ENCODE measurements at regions not wholly inside any gene's neighbourhood (a gene's known extent, or its start where the extent isn't known, plus 50 kb on each side); places are given as distances from the start of the nearest gene placed in this dataset.

- no peaks in the 10 kb centered on the region for H3K36me3 ChIP-seq (ENCODE audit: control insufficient read depth in 4 of 4, insufficient read depth in 4 of 4, low read length in 3 of 4)
- peaks cover 0 to under 1% (median 0%) of the 10 kb centered on the region in 5 experiments for H3K9me3 ChIP-seq (ENCODE audit: control extremely low read depth in 1 of 5, control insufficient read depth in 4 of 5, insufficient read depth in 2 of 5, low read depth in 1 of 5, low read length in 4 of 5)
- H3K27ac ChIP-seq (ENCODE audit: insufficient read depth in 1 of 2, low read depth in 1 of 2, low read length in 2 of 2, poor library complexity in 1 of 2, severe bottlenecking in 2 of 2): no peak overlapping the region
- ChIA-PET CTCF (no interaction called here), POLR2A (no interaction called here)
- H3K27me3 ChIP-seq (replicated peaks in 2 of 5; ENCODE audit: control insufficient read depth in 4 of 5, insufficient read depth in 5 of 5, low read length in 4 of 5): no peaks in the 10 kb centered on the region
- 94% methylated on average over 2 of the region's 3 CpGs for WGBS (ENCODE audit: insufficient coverage)
- no peak for DNase-seq
- H3K4me3 ChIP-seq (ENCODE audit: control insufficient read depth in 1 of 7, extremely low read depth in 1 of 7, insufficient read depth in 4 of 7, low read depth in 2 of 7, low read length in 6 of 7): no peak overlapping the region
- no peaks in the 10 kb centered on the region for H3K4me1 ChIP-seq (ENCODE audit: control extremely low read depth in 1 of 4, control insufficient read depth in 4 of 4, insufficient read depth in 4 of 4, low read length in 3 of 4)
These were observed 737.6 kb downstream of the NTRK3 start for GRCh38 chr15:87518957-87519356.

GRCh38 chr15:87508086-87508485 lies 748.5 kb downstream of the NTRK3 start:
- H3K27ac ChIP-seq (ENCODE audit: insufficient read depth in 1 of 2, low read depth in 1 of 2, low read length in 2 of 2, poor library complexity in 1 of 2, severe bottlenecking in 2 of 2): no peak overlapping the region
- ChIA-PET CTCF (no interaction called here), POLR2A (no interaction called here)
- H3K4me1 ChIP-seq (ENCODE audit: control extremely low read depth in 1 of 4, control insufficient read depth in 4 of 4, insufficient read depth in 4 of 4, low read length in 3 of 4): no peaks in the 10 kb centered on the region
- no peaks in the 10 kb centered on the region for H3K36me3 ChIP-seq (ENCODE audit: control insufficient read depth in 4 of 4, insufficient read depth in 4 of 4, low read length in 3 of 4)
- no peaks in the 10 kb centered on the region for H3K9me3 ChIP-seq (ENCODE audit: control extremely low read depth in 1 of 5, control insufficient read depth in 4 of 5, insufficient read depth in 2 of 5, low read depth in 1 of 5, low read length in 4 of 5)
- no peak overlapping the region for H3K4me3 ChIP-seq (ENCODE audit: control insufficient read depth in 1 of 7, extremely low read depth in 1 of 7, insufficient read depth in 4 of 7, low read depth in 2 of 7, low read length in 6 of 7)
- no peaks in the 10 kb centered on the region for H3K27me3 ChIP-seq (replicated peaks in 2 of 5; ENCODE audit: control insufficient read depth in 4 of 5, insufficient read depth in 5 of 5, low read length in 4 of 5)
- DNase-seq: no peak
- 100% methylated on average over 2 of the region's 2 CpGs for WGBS (ENCODE audit: insufficient coverage)

- H3K36me3 ChIP-seq (ENCODE audit: control insufficient read depth in 4 of 4, insufficient read depth in 4 of 4, low read length in 3 of 4): no peaks in the 10 kb centered on the region
- no peak overlapping the region for H3K27ac ChIP-seq (ENCODE audit: insufficient read depth in 1 of 2, low read depth in 1 of 2, low read length in 2 of 2, poor library complexity in 1 of 2, severe bottlenecking in 2 of 2)
- no peaks in the 10 kb centered on the region for H3K27me3 ChIP-seq (replicated peaks in 2 of 5; ENCODE audit: control insufficient read depth in 4 of 5, insufficient read depth in 5 of 5, low read length in 4 of 5)
- no peaks in the 10 kb centered on the region for H3K9me3 ChIP-seq (ENCODE audit: control extremely low read depth in 1 of 5, control insufficient read depth in 4 of 5, insufficient read depth in 2 of 5, low read depth in 1 of 5, low read length in 4 of 5)
- H3K4me1 ChIP-seq (ENCODE audit: control extremely low read depth in 1 of 4, control insufficient read depth in 4 of 4, insufficient read depth in 4 of 4, low read length in 3 of 4): no peaks in the 10 kb centered on the region
- CTCF ChIA-PET: no interaction called here
- DNase-seq: no peak
- POLR2A ChIA-PET: no interaction called here
- H3K4me3 ChIP-seq (ENCODE audit: control insufficient read depth in 1 of 7, extremely low read depth in 1 of 7, insufficient read depth in 4 of 7, low read depth in 2 of 7, low read length in 6 of 7): no peak overlapping the region
- 100% methylated on average over 2 of the region's 2 CpGs for WGBS (ENCODE audit: insufficient coverage)
These were observed 754.4 kb downstream of the NTRK3 start for GRCh38 chr15:87502173-87502572.

GRCh38 chr15:87500240-87500639 lies 756.3 kb downstream of the NTRK3 start:
- DNase-seq: no peak
- H3K27ac ChIP-seq (ENCODE audit: insufficient read depth in 1 of 2, low read depth in 1 of 2, low read length in 2 of 2, poor library complexity in 1 of 2, severe bottlenecking in 2 of 2): no peak overlapping the region
- POLR2A ChIA-PET: no interaction called here
- no peaks in the 10 kb centered on the region for H3K9me3 ChIP-seq (ENCODE audit: control extremely low read depth in 1 of 5, control insufficient read depth in 4 of 5, insufficient read depth in 2 of 5, low read depth in 1 of 5, low read length in 4 of 5)
- no peak overlapping the region for H3K4me3 ChIP-seq (ENCODE audit: control insufficient read depth in 1 of 7, extremely low read depth in 1 of 7, insufficient read depth in 4 of 7, low read depth in 2 of 7, low read length in 6 of 7)
- CTCF ChIA-PET: no interaction called here
- H3K27me3 ChIP-seq (replicated peaks in 2 of 5; ENCODE audit: control insufficient read depth in 4 of 5, insufficient read depth in 5 of 5, low read length in 4 of 5): no peaks in the 10 kb centered on the region
- H3K36me3 ChIP-seq (ENCODE audit: control insufficient read depth in 4 of 4, insufficient read depth in 4 of 4, low read length in 3 of 4): no peaks in the 10 kb centered on the region
- no peaks in the 10 kb centered on the region for H3K4me1 ChIP-seq (ENCODE audit: control extremely low read depth in 1 of 4, control insufficient read depth in 4 of 4, insufficient read depth in 4 of 4, low read length in 3 of 4)
- WGBS (ENCODE audit: insufficient coverage): 93% methylated on average over 7 of the region's 7 CpGs

- CTCF ChIA-PET: no interaction called here
- DNase-seq: no peak
- no peaks in the 10 kb centered on the region for H3K9me3 ChIP-seq (ENCODE audit: control extremely low read depth in 1 of 5, control insufficient read depth in 4 of 5, insufficient read depth in 2 of 5, low read depth in 1 of 5, low read length in 4 of 5)
- H3K4me1 ChIP-seq (ENCODE audit: control extremely low read depth in 1 of 4, control insufficient read depth in 4 of 4, insufficient read depth in 4 of 4, low read length in 3 of 4): no peaks in the 10 kb centered on the region
- 70% methylated on average over 2 of the region's 5 CpGs for WGBS (ENCODE audit: insufficient coverage)
- POLR2A ChIA-PET: no interaction called here
- H3K36me3 ChIP-seq (ENCODE audit: control insufficient read depth in 4 of 4, insufficient read depth in 4 of 4, low read length in 3 of 4): no peaks in the 10 kb centered on the region
- H3K4me3 ChIP-seq (ENCODE audit: control insufficient read depth in 1 of 7, extremely low read depth in 1 of 7, insufficient read depth in 4 of 7, low read depth in 2 of 7, low read length in 6 of 7): no peak overlapping the region
- no peak overlapping the region for H3K27ac ChIP-seq (ENCODE audit: insufficient read depth in 1 of 2, low read depth in 1 of 2, low read length in 2 of 2, poor library complexity in 1 of 2, severe bottlenecking in 2 of 2)
- no peaks in the 10 kb centered on the region for H3K27me3 ChIP-seq (replicated peaks in 2 of 5; ENCODE audit: control insufficient read depth in 4 of 5, insufficient read depth in 5 of 5, low read length in 4 of 5)
These were observed 758.0 kb downstream of the NTRK3 start for GRCh38 chr15:87498560-87498959.

- CTCF ChIA-PET: no interaction called here
- WGBS (ENCODE audit: insufficient coverage): 100% methylated on average over 1 of the region's 2 CpGs
These were observed 759.7 kb downstream of the NTRK3 start for GRCh38 chr15:87496795-87497194.

GRCh38 chr15:87496109-87496508 lies 760.4 kb downstream of the NTRK3 start:
- ChIA-PET CTCF (no interaction called here), POLR2A (no interaction called here)
- H3K4me3 ChIP-seq (ENCODE audit: control insufficient read depth in 1 of 7, extremely low read depth in 1 of 7, insufficient read depth in 4 of 7, low read depth in 2 of 7, low read length in 6 of 7): no peak overlapping the region
- H3K4me1 ChIP-seq (ENCODE audit: control extremely low read depth in 1 of 4, control insufficient read depth in 4 of 4, insufficient read depth in 4 of 4, low read length in 3 of 4): no peaks in the 10 kb centered on the region
- H3K27me3 ChIP-seq (replicated peaks in 2 of 5; ENCODE audit: control insufficient read depth in 4 of 5, insufficient read depth in 5 of 5, low read length in 4 of 5): no peaks in the 10 kb centered on the region
- 100% methylated on average over 1 of the region's 2 CpGs for WGBS (ENCODE audit: insufficient coverage)
- no peak overlapping the region for H3K27ac ChIP-seq (ENCODE audit: insufficient read depth in 1 of 2, low read depth in 1 of 2, low read length in 2 of 2, poor library complexity in 1 of 2, severe bottlenecking in 2 of 2)
- no peaks in the 10 kb centered on the region for H3K36me3 ChIP-seq (ENCODE audit: control insufficient read depth in 4 of 4, insufficient read depth in 4 of 4, low read length in 3 of 4)
- no peaks in the 10 kb centered on the region for H3K9me3 ChIP-seq (ENCODE audit: control extremely low read depth in 1 of 5, control insufficient read depth in 4 of 5, insufficient read depth in 2 of 5, low read depth in 1 of 5, low read length in 4 of 5)
- DNase-seq: no peak

More at GRCh38 chr15:87496795-87497194, 759.7 kb downstream of the NTRK3 start:
- Histone ChIP-seq H3K27ac (ENCODE audit: insufficient read depth in 1 of 2, low read depth in 1 of 2, low read length in 2 of 2, poor library complexity in 1 of 2, severe bottlenecking in 2 of 2) (no peak overlapping the region), H3K9me3 (ENCODE audit: control extremely low read depth in 1 of 5, control insufficient read depth in 4 of 5, insufficient read depth in 2 of 5, low read depth in 1 of 5, low read length in 4 of 5) (no peaks in the 10 kb centered on the region), H3K27me3 (replicated peaks in 2 of 5; ENCODE audit: control insufficient read depth in 4 of 5, insufficient read depth in 5 of 5, low read length in 4 of 5) (no peaks in the 10 kb centered on the region), H3K4me1 (ENCODE audit: control extremely low read depth in 1 of 4, control insufficient read depth in 4 of 4, insufficient read depth in 4 of 4, low read length in 3 of 4) (no peaks in the 10 kb centered on the region), H3K4me3 (ENCODE audit: control insufficient read depth in 1 of 7, extremely low read depth in 1 of 7, insufficient read depth in 4 of 7, low read depth in 2 of 7, low read length in 6 of 7) (no peak overlapping the region), H3K36me3 (ENCODE audit: control insufficient read depth in 4 of 4, insufficient read depth in 4 of 4, low read length in 3 of 4) (no peaks in the 10 kb centered on the region)
- DNase-seq: no peak
- POLR2A ChIA-PET: no interaction called here

GRCh38 chr15:87493803-87494202 lies 762.7 kb downstream of the NTRK3 start:
- no peaks in the 10 kb centered on the region for H3K4me1 ChIP-seq (ENCODE audit: control extremely low read depth in 1 of 4, control insufficient read depth in 4 of 4, insufficient read depth in 4 of 4, low read length in 3 of 4)
- H3K36me3 ChIP-seq (ENCODE audit: control insufficient read depth in 4 of 4, insufficient read depth in 4 of 4, low read length in 3 of 4): no peaks in the 10 kb centered on the region
- no peak overlapping the region for H3K4me3 ChIP-seq (ENCODE audit: control insufficient read depth in 1 of 7, extremely low read depth in 1 of 7, insufficient read depth in 4 of 7, low read depth in 2 of 7, low read length in 6 of 7)
- ChIA-PET CTCF (no interaction called here), POLR2A (no interaction called here)
- DNase-seq: no peak
- H3K9me3 ChIP-seq (ENCODE audit: control extremely low read depth in 1 of 5, control insufficient read depth in 4 of 5, insufficient read depth in 2 of 5, low read depth in 1 of 5, low read length in 4 of 5): no peaks in the 10 kb centered on the region
- no peak overlapping the region for H3K27ac ChIP-seq (ENCODE audit: insufficient read depth in 1 of 2, low read depth in 1 of 2, low read length in 2 of 2, poor library complexity in 1 of 2, severe bottlenecking in 2 of 2)
- H3K27me3 ChIP-seq (replicated peaks in 2 of 5; ENCODE audit: control insufficient read depth in 4 of 5, insufficient read depth in 5 of 5, low read length in 4 of 5): no peaks in the 10 kb centered on the region

Data from common myeloid progenitor, CD34-positive (primary cell).